CD14-positive monocyte (primary cell): ENCODE measurements at regions not wholly inside any gene's neighbourhood (a gene's known extent, or its start where the extent isn't known, plus 50 kb on each side); places are given as distances from the start of the nearest gene placed in this dataset.
"Not testable (repeated sequence)": the region's sequence is repeated elsewhere in the genome, so short reads cannot be mapped to it uniquely, and the experiment has no call there.

Source experiments
- DNase-seq, 3 donors: peaks; one replicate each; pipeline ENCODE4 v3.0.0-alpha.2; 2011 to 2022
- H2AFZ ChIP-seq: 2 replicates; pipeline ENCODE4 v1.6.0; 2012; ENCODE audit warnings: mild to moderate bottlenecking, low read depth, low read length, inconsistent platforms; ENCODE audit not compliant: insufficient read depth, poor library complexity, severe bottlenecking
- H3K27ac ChIP-seq, 2 donors: 1 replicate in 1 of 2; 2 replicates in 1 of 2; pipeline ENCODE4 v1.5.1; 2012 to 2013; ENCODE audit warnings: low read length in 2 of 2, control low read depth in 1 of 2, inconsistent platforms in 1 of 2, low read depth in 1 of 2, mild to moderate bottlenecking in 1 of 2
- H3K27me3 ChIP-seq, 2 donors: one replicate each; pipeline versions ENCODE4 v1.6.0 to v1.6.1; 2011 to 2013; ENCODE audit warnings: low read length in 2 of 2; ENCODE audit not compliant: control insufficient read depth in 2 of 2, insufficient read depth in 2 of 2
- H3K36me3 ChIP-seq, 2 donors: replicated peaks in 1 of 2; 1 replicate in 1 of 2; 2 replicates in 1 of 2; pipeline versions ENCODE4 v1.5.1 to v1.6.1; 2012 to 2013; ENCODE audit warnings: low read length in 2 of 2, control low read depth in 1 of 2, inconsistent platforms in 1 of 2, mild to moderate bottlenecking in 1 of 2; ENCODE audit not compliant: insufficient read depth in 2 of 2, control insufficient read depth in 1 of 2
- H3K4me1 ChIP-seq, 2 donors: 1 replicate in 1 of 2; 2 replicates in 1 of 2; pipeline versions ENCODE4 v1.5.1 to v1.6.1; 2012 to 2013; ENCODE audit warnings: low read length in 2 of 2, control low read depth in 1 of 2, inconsistent platforms in 1 of 2, mild to moderate bottlenecking in 1 of 2, moderate library complexity in 1 of 2; ENCODE audit not compliant: insufficient read depth in 2 of 2, control insufficient read depth in 1 of 2
- H3K4me2 ChIP-seq: replicated peaks from 2 replicates; pipeline ENCODE3; 2012; ENCODE audit warnings: low read length, moderate library complexity, mild to moderate bottlenecking; ENCODE audit not compliant: poor library complexity, severe bottlenecking; ENCODE audit errors: extremely low read depth
- H3K4me3 ChIP-seq, 3 experiments: fragments of 200-600 bp in 1 of 3; sonication (generic) in 1 of 3; replicated peaks in 1 of 3; 1 replicate in 2 of 3; 2 replicates in 1 of 3; pipeline ENCODE4 v1.5.1; 2011 to 2013; ENCODE audit warnings: low read length in 3 of 3, mild to moderate bottlenecking in 3 of 3, control low read depth in 2 of 3, low read depth in 2 of 3, inconsistent platforms in 1 of 3, moderate library complexity in 1 of 3
- H3K79me2 ChIP-seq: 2 replicates; pipeline ENCODE4 v1.6.0; 2012; ENCODE audit warnings: mild to moderate bottlenecking, control low read depth, inconsistent platforms, low read length, moderate library complexity; ENCODE audit not compliant: insufficient read depth
- H3K9ac ChIP-seq: 2 replicates; pipeline ENCODE4 v1.6.0; 2017; ENCODE audit warnings: low read length, mild to moderate bottlenecking; ENCODE audit not compliant: insufficient read depth, poor library complexity, severe bottlenecking
- H3K9me3 ChIP-seq, 2 donors: replicated peaks in 1 of 2; 1 replicate in 1 of 2; 2 replicates in 1 of 2; pipeline versions ENCODE4 v1.5.1 to v1.6.1; 2012 to 2013; ENCODE audit warnings: low read length in 2 of 2, control low read depth in 1 of 2; ENCODE audit not compliant: control insufficient read depth in 1 of 2, insufficient read depth in 1 of 2
- H4K20me1 ChIP-seq: 2 replicates; pipeline ENCODE4 v1.6.0; 2012; ENCODE audit warnings: mild to moderate bottlenecking, low read length, control low read depth, moderate library complexity; ENCODE audit not compliant: insufficient read depth
- H3K27ac Mint-ChIP-seq, 7 donors: one replicate each; pipeline ENCODE4 v1.8.0; 2020; ENCODE audit warnings: mild to moderate bottlenecking in 7 of 7, mixed read lengths in 7 of 7, moderate library complexity in 6 of 7, inconsistent platforms in 2 of 7
- H3K27me3 Mint-ChIP-seq, 3 donors: one replicate each; pipeline ENCODE4 v1.8.0; 2021 to 2022; ENCODE audit warnings: low read depth in 3 of 3, mild to moderate bottlenecking in 3 of 3, mixed read lengths in 3 of 3, moderate library complexity in 3 of 3, inconsistent platforms in 1 of 3
- H3K36me3 Mint-ChIP-seq, 2 donors: one replicate each; pipeline ENCODE4 v1.8.0; 2020; ENCODE audit warnings: mixed read lengths in 2 of 2, inconsistent platforms in 1 of 2, mild to moderate bottlenecking in 1 of 2
- H3K4me1 Mint-ChIP-seq: one replicate; pipeline ENCODE4 v1.8.0; 2020; ENCODE audit warnings: mild to moderate bottlenecking, mixed read lengths
- H3K4me3 Mint-ChIP-seq, 2 donors: one replicate each; pipeline ENCODE4 v1.8.0; 2020; ENCODE audit warnings: mild to moderate bottlenecking in 2 of 2, mixed read lengths in 2 of 2, moderate library complexity in 1 of 2
- H3K9me3 Mint-ChIP-seq, 7 donors: one replicate each; pipeline ENCODE4 v1.8.0; 2020 to 2022; ENCODE audit warnings: mixed read lengths in 7 of 7, mild to moderate bottlenecking in 6 of 7, moderate library complexity in 6 of 7, inconsistent platforms in 2 of 7
- WGBS: methylation state at CpG from one replicate; pipeline ENCODE4 v1.1.5; 2013; ENCODE audit warnings: missing lambda C conversion rate; ENCODE audit not compliant: insufficient coverage; 5-methylcytosine and 5-hydroxymethylcytosine counted together
- intact Hi-C, 2 donors: fragments of 100-400 bp; cut with micrococcal nuclease; formaldehyde crosslinking; loops; one replicate each; pipeline versions ENCODE4 v1.15.0 to v1.15.1; 2023
- TF ChIP-seq, protein P1 (sequence below): fragments of 200-600 bp; IDR thresholded peaks from one replicate; pipeline ENCODE4 v1.8.0; 2022; ENCODE audit warnings: antibody characterized with exemption, mild to moderate bottlenecking

DNA sequence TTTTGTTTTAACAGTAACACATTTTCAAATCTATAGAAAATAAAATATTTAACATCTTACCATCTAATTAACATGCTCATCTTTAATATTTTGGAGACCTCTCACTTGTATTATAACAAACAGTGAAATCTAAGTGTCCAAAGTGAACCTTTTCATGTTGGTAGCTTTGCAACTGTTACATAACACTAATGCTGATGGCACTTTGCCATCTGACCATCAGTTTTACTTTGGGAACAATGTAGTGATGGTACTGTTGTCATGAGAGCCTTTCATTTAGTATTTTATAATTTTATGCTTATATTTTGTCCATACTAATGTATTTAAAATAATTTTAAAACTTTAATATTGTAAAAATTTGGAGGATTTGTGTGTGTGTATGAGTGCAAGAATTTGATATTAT lies 1017.0 kb upstream of the KCND2 start:
- Mint-ChIP-seq H3K4me3 (no peak overlapping the region), H3K4me1 (no peaks in the 10 kb centered on the region), H3K27me3 (no peaks in the 10 kb centered on the region), H3K27ac (no peak overlapping the region), H3K36me3 (no peaks in the 10 kb centered on the region), H3K9me3 (no peaks in the 10 kb centered on the region)
- DNase-seq, result no peak
- TF ChIP-seq, protein P1, sequence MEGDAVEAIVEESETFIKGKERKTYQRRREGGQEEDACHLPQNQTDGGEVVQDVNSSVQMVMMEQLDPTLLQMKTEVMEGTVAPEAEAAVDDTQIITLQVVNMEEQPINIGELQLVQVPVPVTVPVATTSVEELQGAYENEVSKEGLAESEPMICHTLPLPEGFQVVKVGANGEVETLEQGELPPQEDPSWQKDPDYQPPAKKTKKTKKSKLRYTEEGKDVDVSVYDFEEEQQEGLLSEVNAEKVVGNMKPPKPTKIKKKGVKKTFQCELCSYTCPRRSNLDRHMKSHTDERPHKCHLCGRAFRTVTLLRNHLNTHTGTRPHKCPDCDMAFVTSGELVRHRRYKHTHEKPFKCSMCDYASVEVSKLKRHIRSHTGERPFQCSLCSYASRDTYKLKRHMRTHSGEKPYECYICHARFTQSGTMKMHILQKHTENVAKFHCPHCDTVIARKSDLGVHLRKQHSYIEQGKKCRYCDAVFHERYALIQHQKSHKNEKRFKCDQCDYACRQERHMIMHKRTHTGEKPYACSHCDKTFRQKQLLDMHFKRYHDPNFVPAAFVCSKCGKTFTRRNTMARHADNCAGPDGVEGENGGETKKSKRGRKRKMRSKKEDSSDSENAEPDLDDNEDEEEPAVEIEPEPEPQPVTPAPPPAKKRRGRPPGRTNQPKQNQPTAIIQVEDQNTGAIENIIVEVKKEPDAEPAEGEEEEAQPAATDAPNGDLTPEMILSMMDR, result no peak
- Histone ChIP-seq H3K9ac (no peak overlapping the region), H3K36me3 (no peaks in the 10 kb centered on the region), H3K4me2 (no peak overlapping the region), H3K4me3 (no peak overlapping the region), H2AFZ (no peak overlapping the region), H3K27ac (no peak overlapping the region), H3K79me2 (no peaks in the 10 kb centered on the region), H3K4me1 (no peaks in the 10 kb centered on the region), H3K27me3 (no peaks in the 10 kb centered on the region), H4K20me1 (no peaks in the 10 kb centered on the region), H3K9me3 (no peaks in the 10 kb centered on the region)
- intact Hi-C loops, result no loop called here

DNA sequence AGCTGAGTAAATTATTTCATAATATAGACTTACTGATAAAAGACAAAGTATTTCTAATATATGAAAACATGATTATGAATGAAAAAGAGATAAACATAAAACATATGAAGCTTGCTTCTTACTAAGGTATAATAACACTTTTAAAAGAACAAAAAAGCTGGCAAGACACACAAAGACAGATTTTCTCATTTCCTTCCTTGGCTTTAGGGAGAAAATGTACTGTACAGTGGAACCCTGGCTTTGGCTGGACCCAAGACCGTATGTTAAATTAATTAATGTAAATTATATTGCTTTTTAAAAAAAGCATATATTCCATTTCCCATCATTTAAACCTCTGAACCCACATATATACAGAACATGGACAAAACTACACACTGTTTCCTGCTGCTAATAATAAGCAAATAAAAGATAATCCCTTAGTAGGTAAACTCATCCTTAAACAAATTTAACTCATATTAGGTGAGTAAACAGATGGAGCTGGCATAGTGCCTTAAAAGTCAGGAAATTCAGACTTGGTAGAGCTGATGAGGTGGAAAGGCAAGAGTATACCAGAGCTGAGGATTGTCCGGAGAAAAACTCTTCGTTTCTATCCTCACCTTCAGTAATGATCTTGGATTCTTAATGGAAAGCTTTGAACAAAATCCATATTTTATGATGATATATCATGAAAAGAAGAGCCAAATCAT lies 1016.4 kb upstream of the KCND2 start:
- Histone ChIP-seq H3K9me3 (no peaks in the 10 kb centered on the region), H3K4me2 (no peak overlapping the region), H3K36me3 (no peaks in the 10 kb centered on the region), H3K4me3 (no peak overlapping the region), H3K9ac (no peak overlapping the region), H3K79me2 (no peaks in the 10 kb centered on the region), H4K20me1 (no peaks in the 10 kb centered on the region), H3K4me1 (no peaks in the 10 kb centered on the region), H3K27me3 (no peaks in the 10 kb centered on the region), H2AFZ (no peak overlapping the region), H3K27ac (no peak overlapping the region)
- Mint-ChIP-seq H3K4me3 (no peak overlapping the region), H3K9me3 (no peaks in the 10 kb centered on the region), H3K27me3 (no peaks in the 10 kb centered on the region), H3K27ac (no peak overlapping the region), H3K4me1 (no peaks in the 10 kb centered on the region), H3K36me3 (no peaks in the 10 kb centered on the region)
- WGBS, result no CpG with 5 or more reads among the region's 3 CpGs
- TF ChIP-seq, protein P1, result no peak
- DNase-seq, result no peak
- intact Hi-C loops, result no loop called here

DNA sequence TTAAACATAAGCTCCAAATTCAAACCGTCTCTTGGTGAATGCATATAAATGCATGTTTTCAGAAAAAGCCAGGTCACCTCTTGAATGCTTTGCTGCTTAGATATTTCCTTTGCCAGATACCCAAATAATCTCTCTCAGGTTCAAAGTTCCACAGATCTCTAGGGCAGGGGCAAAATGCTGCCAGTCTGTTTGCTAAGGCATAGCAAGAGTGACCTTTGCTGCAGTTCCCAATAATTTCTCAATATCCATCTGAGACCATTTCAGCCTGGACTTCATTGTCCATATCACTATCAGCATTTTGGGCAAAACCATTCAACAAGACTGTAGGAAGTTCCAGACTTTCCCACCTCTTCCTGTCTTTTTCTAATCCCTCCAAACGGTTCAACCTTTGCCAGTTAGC lies 1006.2 kb upstream of the KCND2 start:
- H3K79me2 ChIP-seq, result not testable (repeated sequence)

More for the DNA sequence above, 1006.2 kb upstream of the KCND2 start:
- DNase-seq, H3K27me3 ChIP-seq, H3K9me3 Mint-ChIP-seq, H3K27ac ChIP-seq, H3K36me3 Mint-ChIP-seq, H3K27me3 Mint-ChIP-seq, H2AFZ ChIP-seq, intact Hi-C loops, H3K9me3 ChIP-seq, H4K20me1 ChIP-seq, H3K36me3 ChIP-seq, H3K4me1 Mint-ChIP-seq, H3K4me1 ChIP-seq, H3K4me3 Mint-ChIP-seq, H3K27ac Mint-ChIP-seq, H3K4me3 ChIP-seq, H3K4me2 ChIP-seq, H3K9ac ChIP-seq: not testable (repeated sequence)
- WGBS, result 86% methylated on average over 1 of the region's 2 CpGs
